ENCODE measurements at regions not wholly inside any gene's neighbourhood (a gene's known extent, or its start where the extent isn't known, plus 50 kb on each side); places are given as distances from the start of the nearest gene placed in this dataset.

DNA sequence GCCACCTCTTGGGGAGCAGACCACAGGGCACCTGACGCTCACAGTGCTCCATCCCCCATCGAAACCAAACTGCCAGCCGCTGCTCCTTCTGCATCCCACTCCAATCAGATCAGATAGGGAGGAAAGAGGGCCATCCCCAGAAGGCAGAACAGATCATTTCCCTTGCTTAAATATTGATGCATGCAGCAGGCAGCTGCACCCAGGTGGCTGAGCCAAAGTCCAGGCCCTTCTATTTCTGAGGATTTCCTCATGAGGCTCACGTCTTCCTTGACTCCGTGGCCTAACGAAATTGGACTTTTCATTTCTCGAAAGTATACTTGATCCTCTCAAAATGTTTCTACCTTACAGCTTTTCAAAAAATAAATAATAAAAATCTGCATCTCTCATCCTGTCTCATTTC is 239.2 kb downstream of the ATG4C start:
- TF ChIP-seq SPI1 (IDR thresholded peaks at IDR 0.05; ENCODE audit: low read depth, low read length) (no peak), POLR2AphosphoS5 (IDR thresholded peaks at IDR 0.05; ENCODE audit: low read depth, low read length) (no peak)

Data from GM12891 (cell line).